Adipocyte (in vitro differentiated cells): ENCODE measurements at regions not wholly inside any gene's neighbourhood (a gene's known extent, or its start where the extent isn't known, plus 50 kb on each side); places are given as distances from the start of the nearest gene placed in this dataset.

Experiments used
- DNase-seq: peaks from one replicate; pipeline ENCODE4 v3.0.0-alpha.2; 2015; ENCODE audit warnings: low read depth
- H3K27me3 ChIP-seq: replicated peaks from 2 replicates; pipeline ENCODE4 v1.7.0; 2013; ENCODE audit warnings: mild to moderate bottlenecking, low read length, moderate library complexity; ENCODE audit not compliant: control insufficient read depth, insufficient read depth
- H3K36me3 ChIP-seq: 2 replicates; pipeline ENCODE4 v1.7.0; 2013; ENCODE audit warnings: low read length, mild to moderate bottlenecking, moderate library complexity; ENCODE audit not compliant: control insufficient read depth, insufficient read depth, severe bottlenecking
- H3K4me1 ChIP-seq: 2 replicates; pipeline ENCODE4 v1.7.0; 2013; ENCODE audit warnings: mild to moderate bottlenecking, low read length, moderate library complexity; ENCODE audit not compliant: control insufficient read depth, insufficient read depth
- H3K4me3 ChIP-seq: 2 replicates; pipeline ENCODE4 v1.7.0; 2013; ENCODE audit warnings: mild to moderate bottlenecking, low read length, moderate library complexity
- H3K9ac ChIP-seq: 2 replicates; pipeline ENCODE4 v1.7.0; 2013; ENCODE audit warnings: mild to moderate bottlenecking, low read length, moderate library complexity
- H3K9me3 ChIP-seq: 2 replicates; pipeline ENCODE4 v1.7.0; 2013; ENCODE audit warnings: mild to moderate bottlenecking, low read length, moderate library complexity; ENCODE audit not compliant: control insufficient read depth

- Histone ChIP-seq H3K4me3 (no peak overlapping the region), H3K9me3 (no peaks in the 10 kb centered on the region), H3K36me3 (no peaks in the 10 kb centered on the region), H3K27me3 (no peaks in the 10 kb centered on the region), H3K9ac (no peak overlapping the region), H3K4me1 (no peaks in the 10 kb centered on the region)
- DNase-seq = no peak
Observed at GRCh38 chr2:6214471-6214870, 522.3 kb downstream of the SOX11 start.

GRCh38 chr2:6215053-6215452, 522.9 kb downstream of the SOX11 start:
- DNase-seq = no peak
- Histone ChIP-seq H3K27me3 (no peaks in the 10 kb centered on the region), H3K36me3 (no peaks in the 10 kb centered on the region), H3K9ac (no peak overlapping the region), H3K4me1 (no peaks in the 10 kb centered on the region), H3K4me3 (no peak overlapping the region), H3K9me3 (no peaks in the 10 kb centered on the region)

DNA sequence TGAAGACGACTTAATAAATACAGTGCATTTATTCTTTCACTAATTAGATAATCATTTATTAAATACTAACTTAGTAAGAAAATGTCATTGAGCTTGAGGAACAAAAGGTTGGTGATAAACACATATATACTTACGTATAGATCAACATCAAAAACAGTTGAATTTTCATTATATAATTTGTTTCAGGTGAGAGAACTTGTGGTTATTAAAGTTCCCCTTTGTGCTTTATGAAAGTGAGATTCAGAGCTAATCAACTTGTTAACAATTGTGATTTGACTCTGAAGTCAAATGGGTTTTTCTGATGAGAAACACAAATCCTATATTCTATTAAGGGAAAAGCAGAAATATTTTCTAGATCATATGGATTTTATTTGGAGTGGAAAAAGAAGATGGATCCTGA, 524.0 kb downstream of the SOX11 start:
- Histone ChIP-seq H3K27me3 (no peaks in the 10 kb centered on the region), H3K9me3 (no peaks in the 10 kb centered on the region), H3K4me3 (no peak overlapping the region), H3K9ac (no peak overlapping the region), H3K36me3 (no peaks in the 10 kb centered on the region), H3K4me1 (no peaks in the 10 kb centered on the region)
- no peak for DNase-seq

- H3K9ac ChIP-seq = no peak overlapping the region
- no peaks in the 10 kb centered on the region for H3K27me3 ChIP-seq
- no peaks in the 10 kb centered on the region for H3K9me3 ChIP-seq
- no peak for DNase-seq
- H3K36me3 ChIP-seq = no peaks in the 10 kb centered on the region
- H3K4me1 ChIP-seq = no peaks in the 10 kb centered on the region
- H3K4me3 ChIP-seq = no peak overlapping the region
Observed at GRCh38 chr2:6218926-6219325, 526.7 kb downstream of the SOX11 start.

DNA sequence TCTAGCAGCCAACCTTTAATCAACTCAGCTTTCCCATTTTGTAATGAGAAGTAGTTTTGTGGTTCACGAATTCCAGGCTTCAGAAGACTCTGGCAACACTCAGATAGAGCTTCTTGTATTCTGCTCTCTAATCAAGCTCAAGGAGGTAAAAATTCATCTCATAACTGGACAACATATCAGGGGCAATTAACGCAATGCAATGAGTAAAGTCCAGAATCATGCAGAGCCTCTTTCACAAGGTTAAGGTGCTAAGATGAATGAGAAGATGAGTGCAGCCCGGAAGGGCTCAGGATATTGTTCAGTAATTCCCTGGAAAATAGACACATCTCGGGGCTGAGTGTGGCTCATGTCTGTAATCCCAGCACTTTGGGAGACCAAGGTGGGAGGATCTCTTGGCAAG, 527.7 kb downstream of the SOX11 start:
- H3K27me3 ChIP-seq = no peaks in the 10 kb centered on the region
- no peak overlapping the region for H3K4me3 ChIP-seq
- H3K36me3 ChIP-seq = no peaks in the 10 kb centered on the region
- no peaks in the 10 kb centered on the region for H3K9me3 ChIP-seq
- no peak overlapping the region for H3K9ac ChIP-seq
- no peak for DNase-seq
- H3K4me1 ChIP-seq = no peaks in the 10 kb centered on the region

DNA sequence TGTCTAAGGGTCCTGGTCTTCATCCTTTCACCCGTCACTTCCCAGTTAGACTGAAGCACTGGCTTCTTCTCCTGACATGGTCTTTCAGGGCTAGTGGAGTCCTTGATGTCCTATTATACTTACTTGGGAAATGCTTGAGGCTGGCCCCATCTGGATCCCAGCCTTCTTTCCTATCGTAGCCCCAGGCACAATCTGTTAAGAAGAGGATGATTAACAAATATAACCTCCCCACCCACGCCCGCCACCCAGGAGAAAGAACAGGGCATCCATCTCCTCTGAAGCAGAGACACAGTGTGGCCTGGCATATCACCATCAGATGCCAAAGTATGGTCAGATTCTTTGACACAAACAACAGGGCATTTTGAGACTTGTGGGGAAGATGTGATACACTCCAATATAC, 530.1 kb downstream of the SOX11 start:
- no peaks in the 10 kb centered on the region for H3K9me3 ChIP-seq
- no peaks in the 10 kb centered on the region for H3K36me3 ChIP-seq
- no peak for DNase-seq
- H3K4me1 ChIP-seq = no peaks in the 10 kb centered on the region
- no peak overlapping the region for H3K9ac ChIP-seq
- H3K4me3 ChIP-seq = no peak overlapping the region
- no peaks in the 10 kb centered on the region for H3K27me3 ChIP-seq

GRCh38 chr2:6224267-6224666, 532.1 kb downstream of the SOX11 start:
- H3K9ac ChIP-seq = no peak overlapping the region
- H3K9me3 ChIP-seq = no peaks in the 10 kb centered on the region
- H3K36me3 ChIP-seq = no peaks in the 10 kb centered on the region
- H3K4me3 ChIP-seq = no peak overlapping the region
- H3K27me3 ChIP-seq = no peaks in the 10 kb centered on the region
- no peaks in the 10 kb centered on the region for H3K4me1 ChIP-seq
- DNase-seq = no peak

DNA sequence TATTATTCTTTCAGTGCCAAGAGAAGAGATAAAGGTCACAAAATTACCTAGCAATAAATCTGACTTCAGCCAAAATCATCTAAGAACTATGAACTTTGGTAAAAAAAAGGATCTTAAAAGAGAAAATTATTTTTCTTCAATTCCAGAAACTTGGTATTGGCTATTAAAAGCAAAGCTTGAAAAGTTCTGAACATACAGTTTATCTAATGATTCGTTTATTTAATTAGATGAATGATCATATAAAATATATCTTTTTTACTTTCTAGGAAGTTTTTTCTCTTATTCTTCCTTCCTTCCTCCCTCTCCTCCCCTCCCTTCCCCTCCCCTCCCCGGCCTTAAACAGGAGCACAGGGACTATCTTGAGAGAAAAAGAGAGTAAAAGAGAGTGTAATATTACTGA, 536.1 kb downstream of the SOX11 start:
- no peak for DNase-seq
- Histone ChIP-seq H3K4me3 (no peak overlapping the region), H3K9ac (no peak overlapping the region)

GRCh38 chr2:6231166-6231565, 539.0 kb downstream of the SOX11 start:
- no peak for DNase-seq
- no peaks in the 10 kb centered on the region for H3K36me3 ChIP-seq
- no peak overlapping the region for H3K9ac ChIP-seq
- peaks cover 8% of the 10 kb centered on the region for H3K9me3 ChIP-seq
- H3K27me3 ChIP-seq = no peaks in the 10 kb centered on the region
- no peak overlapping the region for H3K4me3 ChIP-seq
- H3K4me1 ChIP-seq = no peaks in the 10 kb centered on the region

More for the DNA sequence above, 536.1 kb downstream of the SOX11 start:
- Histone ChIP-seq H3K27me3 (no peaks in the 10 kb centered on the region), H3K4me1 (no peaks in the 10 kb centered on the region), H3K9me3 (peaks cover 8% of the 10 kb centered on the region), H3K36me3 (no peaks in the 10 kb centered on the region)

GRCh38 chr2:6233993-6234392, 541.8 kb downstream of the SOX11 start:
- Histone ChIP-seq H3K4me3 (no peak overlapping the region), H3K27me3 (no peaks in the 10 kb centered on the region), H3K9me3 (peaks cover 8% of the 10 kb centered on the region), H3K4me1 (no peaks in the 10 kb centered on the region), H3K9ac (no peak overlapping the region), H3K36me3 (no peaks in the 10 kb centered on the region)
- DNase-seq = no peak

- Histone ChIP-seq H3K4me1 (no peaks in the 10 kb centered on the region), H3K9ac (no peak overlapping the region), H3K9me3 (peaks cover 8% of the 10 kb centered on the region), H3K36me3 (no peaks in the 10 kb centered on the region), H3K27me3 (no peaks in the 10 kb centered on the region), H3K4me3 (no peak overlapping the region)
- no peak for DNase-seq
Observed at GRCh38 chr2:6234702-6235101, 542.5 kb downstream of the SOX11 start.

GRCh38 chr2:6236317-6236716, 544.1 kb downstream of the SOX11 start:
- Histone ChIP-seq H3K9me3 (peaks cover 8% of the 10 kb centered on the region), H3K9ac (no peak overlapping the region), H3K4me1 (no peaks in the 10 kb centered on the region), H3K4me3 (no peak overlapping the region), H3K27me3 (no peaks in the 10 kb centered on the region), H3K36me3 (no peaks in the 10 kb centered on the region)
- no peak for DNase-seq
